Renal pelvis (tissue), 1 donor: ENCODE measurements at regions not wholly inside any gene's neighbourhood (a gene's known extent, or its start where the extent isn't known, plus 50 kb on each side); places are given as distances from the start of the nearest gene placed in this dataset.
"Not testable (repeated sequence)": the region's sequence is repeated elsewhere in the genome, so short reads cannot be mapped to it uniquely, and the experiment has no call there.

Experiments
- DNase-seq: peaks from one replicate; pipeline ENCODE4 v3.0.0-alpha.2; 2013

DNA sequence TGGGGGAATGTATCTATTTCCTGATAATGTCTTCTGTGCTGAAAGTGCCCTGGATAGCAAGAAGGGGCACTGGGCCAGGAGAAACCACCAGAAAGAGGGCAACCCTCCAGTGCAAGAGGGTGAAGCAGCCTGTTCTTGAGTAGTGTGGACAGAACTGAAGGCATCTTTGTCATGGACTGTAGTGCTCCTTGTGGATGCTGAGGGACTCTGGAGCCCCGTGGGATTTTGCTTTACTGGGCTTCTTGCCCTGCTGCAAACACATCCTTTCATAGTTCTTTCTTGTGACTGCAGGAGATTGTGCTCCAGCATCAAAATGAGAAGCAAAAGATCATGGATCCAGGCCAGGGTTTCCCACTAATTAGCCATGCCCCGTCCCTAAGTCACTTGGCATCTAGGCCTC lies 300.6 kb downstream of the ZNF326 start:
- no peak for DNase-seq

DNA sequence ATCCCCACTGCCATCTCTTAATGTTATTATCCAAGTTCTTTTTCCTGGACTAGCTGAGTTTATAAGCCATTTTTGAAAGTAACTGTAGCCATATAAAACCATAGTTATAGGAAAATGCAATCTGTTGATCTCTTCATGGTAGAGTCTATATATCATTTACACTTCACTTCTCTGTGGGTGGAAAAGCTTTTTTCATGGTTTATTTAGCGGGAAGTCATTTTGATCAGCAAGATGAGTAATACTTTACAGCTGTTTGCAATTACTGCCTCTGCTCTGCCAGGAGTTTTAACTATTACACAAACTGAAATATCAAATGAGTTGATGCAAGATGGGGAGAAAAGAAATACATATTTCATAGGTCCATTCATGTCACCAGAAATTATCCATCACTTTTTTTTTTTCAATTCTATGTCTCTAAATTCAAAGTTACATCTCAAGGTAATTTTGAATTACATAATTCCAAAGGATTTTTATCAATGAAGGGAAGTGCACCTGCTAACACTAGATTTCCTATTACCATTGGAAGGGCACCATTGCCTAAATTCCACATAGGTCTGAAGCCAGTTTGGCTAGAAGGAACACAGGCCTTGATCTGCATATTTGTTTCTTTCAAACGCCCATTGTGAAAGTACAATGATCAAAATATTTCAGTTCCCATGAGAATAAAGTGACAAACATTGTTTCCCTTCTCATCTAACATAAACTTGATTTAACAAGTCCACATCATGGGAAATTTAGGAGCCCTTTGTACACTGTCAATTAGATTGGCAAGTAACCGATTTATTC lies 296.7 kb downstream of the ZNF326 start:
- DNase-seq, result no peak

DNA sequence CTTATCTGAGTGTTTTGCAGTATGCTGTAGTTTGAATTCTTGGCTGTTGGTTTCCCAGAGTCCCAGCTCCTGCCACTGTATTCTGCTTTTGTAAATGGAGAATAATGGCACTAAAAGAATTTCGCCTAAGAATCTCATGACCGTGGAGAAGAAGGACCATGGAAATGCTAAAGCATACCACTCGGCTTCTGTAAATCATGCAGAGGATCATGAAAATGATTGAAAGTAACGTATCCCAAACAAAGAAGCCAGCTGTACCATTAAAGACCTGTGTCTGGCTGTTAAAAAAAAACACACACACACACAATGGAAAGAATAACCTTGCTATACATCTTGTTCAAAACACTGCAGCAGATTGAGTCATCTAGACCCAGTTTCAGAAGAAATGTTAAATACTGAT lies 287.9 kb downstream of the ZNF326 start:
- DNase-seq, result no peak

DNA sequence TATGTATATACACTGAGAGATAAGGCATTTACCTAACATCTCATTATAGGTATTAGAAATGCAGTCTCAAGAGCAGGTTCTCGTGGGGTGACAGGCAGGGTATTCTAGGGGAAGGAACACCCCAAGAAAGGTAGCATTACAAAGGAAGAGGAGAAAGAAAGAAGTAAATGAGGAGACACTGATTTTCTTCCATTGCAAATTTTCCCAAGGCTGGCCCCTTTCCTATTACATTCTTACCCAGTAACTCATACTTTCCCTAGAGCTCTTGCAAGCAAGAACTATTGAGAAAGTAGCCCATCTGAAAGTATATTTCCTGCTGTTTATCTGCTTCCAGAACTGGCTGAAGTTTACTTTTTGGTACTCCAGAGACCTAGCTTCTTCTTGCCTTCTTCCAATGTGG lies 287.0 kb downstream of the ZNF326 start:
- not testable (repeated sequence) for DNase-seq

DNA sequence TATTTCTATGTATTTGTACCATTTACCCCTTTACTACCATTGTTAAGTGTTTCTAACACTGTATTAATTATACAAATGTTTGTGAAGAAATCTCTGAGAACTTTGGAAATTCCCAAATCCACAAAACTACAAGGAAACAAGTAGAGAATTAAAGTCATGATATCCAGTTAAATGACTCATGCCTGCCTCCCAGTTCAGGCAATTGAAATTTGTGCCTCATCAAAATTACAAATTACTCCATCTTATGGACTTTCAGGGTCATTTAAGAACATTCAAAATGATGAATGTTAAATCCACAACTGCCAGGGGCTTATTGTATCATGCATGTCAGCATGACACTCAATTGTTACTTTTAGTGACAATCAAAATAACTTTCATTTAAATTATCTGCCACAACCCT lies 282.4 kb downstream of the ZNF326 start:
- DNase-seq, result no peak

DNA sequence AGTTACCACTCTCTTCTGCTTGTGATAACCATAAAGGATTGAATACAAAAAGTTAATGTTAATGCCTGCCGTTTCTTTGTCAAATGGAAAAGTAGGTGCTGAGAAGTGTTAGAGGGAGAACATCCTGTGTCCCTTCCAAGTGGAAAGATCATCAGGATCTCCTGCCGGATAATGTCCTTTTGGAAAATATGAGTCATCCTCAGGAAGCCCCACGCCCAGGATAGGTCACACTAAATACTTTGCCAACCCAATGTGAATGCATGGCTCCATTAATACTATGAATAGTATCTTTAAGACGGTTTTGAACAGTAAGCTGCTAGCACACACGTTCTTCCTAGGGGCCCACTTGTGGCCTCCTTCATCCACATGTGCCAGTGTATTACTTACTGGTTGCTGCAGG lies 279.5 kb downstream of the ZNF326 start:
- DNase-seq, result no peak

DNA sequence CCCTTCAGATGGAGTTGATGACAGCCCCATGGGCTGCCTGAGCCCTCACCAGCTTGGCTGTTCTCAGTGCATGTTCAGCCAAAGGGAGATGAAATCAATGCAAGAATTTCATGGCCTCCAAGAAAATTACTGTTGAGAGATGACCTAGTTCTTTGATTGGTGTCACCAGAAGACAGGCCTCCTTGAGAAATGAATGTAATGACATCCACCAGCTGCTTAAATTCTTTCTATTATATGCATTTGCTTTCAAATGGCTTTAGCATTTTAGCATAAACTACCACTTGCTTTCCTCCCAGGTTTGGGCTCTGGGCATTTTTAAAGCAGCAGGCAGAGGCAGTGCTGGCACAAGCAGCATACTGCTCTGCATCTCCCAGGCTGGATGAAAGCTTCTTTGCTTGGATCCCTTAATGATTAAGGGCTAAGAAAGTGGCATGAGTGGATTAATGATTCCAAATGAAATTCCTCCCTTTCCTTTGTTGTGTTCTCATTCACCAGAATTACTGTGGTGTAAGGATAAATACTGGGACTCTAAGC lies 278.4 kb downstream of the ZNF326 start:
- DNase-seq, result no peak

DNA sequence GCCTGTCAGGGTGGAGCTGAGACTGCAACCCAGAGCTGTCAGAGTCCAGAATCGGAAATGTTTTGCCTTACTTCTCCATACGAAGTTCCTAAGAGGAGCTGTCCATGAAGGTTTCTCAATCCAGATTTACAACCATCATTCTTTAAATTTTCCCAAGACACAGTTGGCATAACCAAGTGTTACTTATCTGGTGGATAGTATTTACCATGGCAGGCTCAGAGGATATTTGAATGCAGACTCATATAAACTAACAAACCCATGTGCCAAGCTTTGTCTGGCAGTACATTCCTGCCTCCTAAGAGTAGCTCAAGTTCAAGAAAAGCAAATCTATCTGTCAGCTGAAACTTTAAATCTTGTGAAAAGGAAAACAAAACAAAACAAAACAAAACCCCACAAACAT lies 267.9 kb downstream of the ZNF326 start:
- DNase-seq, result no peak

DNA sequence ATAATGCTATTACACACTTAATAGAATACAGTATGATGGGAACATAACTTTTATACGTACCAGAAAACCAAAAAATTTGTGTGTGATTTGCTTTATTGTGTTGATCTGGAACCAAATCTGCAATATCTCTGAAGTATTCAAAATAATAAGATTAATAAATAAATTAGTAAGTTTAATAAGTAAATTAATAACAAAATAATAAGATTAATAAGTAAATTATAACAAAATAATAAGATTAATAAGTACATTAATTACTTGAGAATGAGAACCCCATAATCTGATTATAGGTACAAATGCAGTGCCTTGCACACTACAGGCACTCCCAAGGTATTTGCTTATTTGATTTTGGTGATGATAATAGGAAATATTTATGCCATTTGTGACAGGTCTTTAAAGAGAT lies 267.4 kb downstream of the ZNF326 start:
- no peak for DNase-seq

DNA sequence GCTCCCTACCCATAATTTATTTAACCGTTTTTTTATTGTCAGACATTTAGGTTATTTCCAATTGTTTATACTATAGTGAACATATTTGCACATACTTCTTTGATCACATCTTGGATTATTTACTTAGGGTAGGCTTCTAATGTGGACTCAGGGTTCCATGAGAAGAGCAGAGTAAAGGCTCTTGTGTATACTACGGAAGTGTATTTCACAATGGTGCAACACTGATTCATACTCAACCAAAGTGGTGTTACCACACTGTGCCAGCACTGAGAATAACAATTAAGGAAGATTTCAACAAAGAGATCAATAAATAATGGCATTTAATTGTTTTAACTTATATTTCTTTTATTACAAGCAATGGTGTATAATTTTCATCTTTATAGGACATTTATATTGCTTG lies 251.2 kb downstream of the ZNF326 start:
- DNase-seq, result no peak

DNA sequence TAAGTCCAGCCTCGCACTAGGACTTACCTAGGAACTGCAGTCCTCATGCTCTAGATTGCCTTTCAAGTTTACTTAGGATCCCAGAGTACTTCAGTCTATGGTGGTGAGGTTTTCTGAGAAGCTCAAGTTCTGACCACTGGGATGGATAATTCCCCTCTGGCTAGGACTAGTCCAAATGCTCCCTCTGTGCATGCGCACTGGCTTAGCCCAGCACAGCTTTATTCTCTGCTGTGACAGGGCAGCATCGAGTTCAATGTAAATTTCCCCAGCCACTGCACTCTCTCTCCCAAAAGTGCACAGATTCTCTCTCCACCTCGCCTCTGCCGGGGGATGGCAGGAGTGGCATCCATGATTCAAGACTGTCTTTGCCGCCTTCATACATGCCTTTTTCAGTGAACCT lies 241.6 kb downstream of the ZNF326 start:
- no peak for DNase-seq

DNA sequence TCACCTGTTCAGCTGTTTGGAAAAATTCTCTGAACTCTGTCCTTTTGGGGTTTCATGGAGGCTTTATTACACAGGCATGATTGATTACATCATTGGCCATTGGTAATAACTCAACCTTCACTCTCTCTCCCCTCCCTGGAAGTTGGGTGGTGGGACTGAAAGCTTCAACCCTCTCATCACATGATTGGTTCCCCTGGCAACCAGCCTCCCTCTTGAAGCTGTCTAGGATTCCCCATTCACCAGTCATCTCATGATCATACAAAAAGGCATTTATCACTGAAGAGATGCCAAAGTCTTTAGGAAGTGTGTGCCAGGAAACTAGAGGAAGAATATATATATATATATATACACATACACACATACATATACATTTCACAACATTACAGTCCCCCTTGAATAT lies 228.5 kb downstream of the ZNF326 start:
- DNase-seq, result no peak

DNA sequence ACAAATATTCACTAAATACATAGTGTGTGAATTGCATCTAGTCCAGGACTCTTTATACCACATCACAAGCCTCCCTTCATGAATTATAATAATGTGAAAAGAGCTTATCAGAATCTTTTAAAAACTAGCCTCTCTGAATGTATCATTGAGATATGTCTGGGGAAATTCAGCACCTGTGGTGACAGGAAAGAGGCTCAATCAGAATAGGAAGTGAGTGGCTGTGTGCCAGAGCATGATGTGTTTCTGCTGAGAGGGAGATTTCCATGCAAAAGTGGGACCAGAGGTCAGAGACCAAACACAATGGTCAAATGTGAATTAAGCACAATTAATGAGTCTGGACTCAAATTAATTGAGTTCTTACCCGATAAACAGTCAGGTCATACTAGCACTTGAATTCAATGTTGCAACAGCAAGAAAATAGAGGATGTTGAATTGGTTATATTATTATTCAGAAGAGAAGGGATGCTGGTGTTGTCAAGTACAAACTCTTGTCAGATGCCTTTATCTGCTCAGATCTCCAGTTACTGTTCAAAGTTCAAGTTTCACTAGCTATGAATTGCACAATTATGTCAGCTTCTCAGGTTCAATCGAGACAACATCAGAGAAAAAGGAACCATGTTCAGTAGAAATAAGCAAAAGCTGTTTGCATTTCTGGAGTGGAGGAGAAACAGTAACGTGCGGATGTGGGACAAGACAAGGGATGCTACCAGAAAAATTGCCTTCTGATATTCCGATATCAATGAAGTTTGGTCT lies 226.2 kb downstream of the ZNF326 start:
- DNase-seq, result no peak

DNA sequence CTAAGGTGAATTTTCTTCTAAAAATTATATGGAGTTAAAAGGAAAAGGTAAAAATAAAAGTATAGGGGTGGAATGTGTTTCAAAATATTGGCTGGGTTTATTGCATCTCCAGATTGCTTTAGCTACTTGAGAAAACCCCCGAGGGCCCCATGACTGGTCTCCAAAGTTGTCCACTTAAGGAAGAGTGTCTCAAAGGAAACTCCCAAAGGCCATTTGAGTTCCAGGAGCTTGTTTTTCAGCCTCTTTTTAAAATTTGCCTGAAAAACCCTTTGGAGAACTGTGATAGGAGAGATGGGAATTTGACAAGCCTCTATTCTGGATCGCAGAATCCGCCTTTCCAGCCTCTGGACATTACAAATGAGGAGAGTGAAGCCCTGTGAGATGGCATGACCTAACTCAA lies 225.6 kb downstream of the ZNF326 start:
- DNase-seq, result no peak

DNA sequence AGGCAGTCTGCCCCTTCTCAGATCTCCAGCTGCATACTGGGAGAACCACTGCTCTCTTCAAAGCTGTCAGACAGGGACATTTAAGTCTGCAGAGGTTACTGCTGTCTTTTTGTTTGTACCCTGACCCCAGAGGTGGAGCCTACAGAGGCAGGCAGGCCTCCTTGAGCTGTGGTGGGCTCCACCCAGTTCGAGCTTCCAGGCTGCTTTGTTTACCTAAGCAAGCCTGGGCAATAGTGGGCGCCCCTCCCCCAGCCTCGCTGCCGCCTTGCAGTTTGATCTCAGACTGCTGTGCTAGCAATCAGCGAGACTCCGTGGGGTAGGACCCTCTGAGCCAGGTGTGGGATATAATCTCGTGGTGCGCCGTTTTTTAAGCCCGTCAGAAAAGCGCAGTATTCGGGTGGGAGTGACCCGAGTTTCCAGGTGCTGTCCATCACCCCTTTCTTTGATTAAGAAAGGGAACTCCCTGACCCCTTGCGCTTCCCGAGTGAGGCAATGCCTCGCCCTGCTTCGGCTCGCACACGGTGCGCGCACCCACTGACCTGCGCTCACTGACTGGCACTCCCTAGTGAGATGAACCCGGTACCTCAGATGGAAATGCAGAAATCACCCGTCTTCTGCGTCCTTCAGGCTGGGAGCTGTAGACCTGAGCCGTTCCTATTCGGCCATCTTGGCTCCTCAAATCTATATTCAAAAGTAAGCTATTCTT lies 224.4 kb downstream of the ZNF326 start:
- DNase-seq, result not testable (repeated sequence)

DNA sequence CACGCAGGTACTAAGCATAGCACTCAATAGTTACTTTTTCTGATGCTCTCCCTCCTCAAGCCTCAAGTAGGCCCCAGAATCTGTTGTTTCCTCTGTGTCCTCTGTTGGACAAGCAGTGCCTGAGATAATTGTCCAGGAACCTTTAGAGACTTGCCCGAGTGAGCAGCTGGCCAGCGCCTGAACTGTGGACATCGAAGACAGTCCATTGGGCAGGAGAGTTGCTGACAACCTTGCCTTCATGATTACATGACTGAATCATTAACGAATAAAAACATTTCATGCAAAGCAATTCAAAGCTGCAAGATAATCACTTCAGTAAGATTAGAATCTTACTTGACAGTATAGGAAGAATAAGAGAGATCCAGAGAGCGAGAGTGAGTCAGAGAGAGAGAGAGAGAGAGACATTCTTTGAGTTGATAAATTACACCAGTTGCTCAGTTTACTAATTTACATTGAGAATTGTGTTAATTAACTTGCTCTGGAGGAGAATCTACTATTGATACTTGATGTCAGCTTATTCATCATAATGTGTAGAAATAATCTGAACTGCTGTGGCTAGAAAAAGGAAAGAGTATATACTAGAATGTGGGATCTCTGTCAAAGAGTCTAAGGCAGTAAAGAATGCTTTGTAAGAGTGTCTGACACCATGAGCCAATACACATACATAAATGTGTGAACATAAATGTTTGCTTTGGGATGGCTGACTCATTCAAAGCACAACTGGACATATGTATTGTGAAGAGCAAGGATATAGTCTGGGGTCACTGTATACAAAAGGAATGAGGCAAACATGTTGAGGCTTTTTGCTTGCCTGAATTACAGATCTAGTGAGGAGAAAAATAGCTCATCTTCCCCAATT lies 216.0 kb downstream of the ZNF326 start:
- DNase-seq, result no peak

DNA sequence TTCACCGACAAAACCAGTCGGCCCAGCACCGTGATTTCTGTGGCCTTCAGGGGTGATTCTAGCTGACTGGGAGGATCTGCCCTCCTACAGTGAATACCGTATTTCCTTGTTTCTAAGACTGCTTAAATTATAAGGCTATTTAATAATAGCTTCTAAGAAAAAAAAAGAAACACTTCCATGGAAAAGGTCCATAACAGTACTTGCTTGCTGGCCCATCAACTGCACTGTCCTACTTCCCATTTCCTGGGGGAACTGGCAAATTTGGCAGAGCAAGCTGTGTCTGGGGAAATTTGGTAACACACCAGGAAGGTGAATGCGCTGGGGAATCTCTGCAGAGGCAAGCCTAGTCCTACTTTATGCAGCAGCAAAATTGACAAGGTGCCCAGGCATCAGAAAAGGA lies 214.0 kb downstream of the ZNF326 start:
- DNase-seq, result no peak

DNA sequence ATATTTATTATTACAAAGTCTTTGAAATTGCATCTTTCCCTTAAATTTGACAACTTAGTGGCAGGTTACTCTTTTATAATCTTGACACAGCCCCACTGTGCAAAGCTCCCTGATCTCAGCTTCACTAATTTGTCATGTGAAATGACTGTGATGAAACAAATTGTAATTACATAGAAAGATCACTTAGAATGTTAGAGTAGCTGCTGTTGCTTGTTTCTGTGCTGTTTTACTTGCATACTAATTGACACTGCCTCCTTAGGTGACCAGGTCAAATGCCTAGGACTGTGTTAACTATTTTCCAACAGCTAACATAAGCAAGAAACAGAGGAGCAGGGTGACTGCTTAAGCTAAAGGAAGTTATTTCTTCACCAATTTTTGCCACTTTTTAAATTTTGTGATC lies 211.3 kb downstream of the ZNF326 start:
- no peak for DNase-seq

DNA sequence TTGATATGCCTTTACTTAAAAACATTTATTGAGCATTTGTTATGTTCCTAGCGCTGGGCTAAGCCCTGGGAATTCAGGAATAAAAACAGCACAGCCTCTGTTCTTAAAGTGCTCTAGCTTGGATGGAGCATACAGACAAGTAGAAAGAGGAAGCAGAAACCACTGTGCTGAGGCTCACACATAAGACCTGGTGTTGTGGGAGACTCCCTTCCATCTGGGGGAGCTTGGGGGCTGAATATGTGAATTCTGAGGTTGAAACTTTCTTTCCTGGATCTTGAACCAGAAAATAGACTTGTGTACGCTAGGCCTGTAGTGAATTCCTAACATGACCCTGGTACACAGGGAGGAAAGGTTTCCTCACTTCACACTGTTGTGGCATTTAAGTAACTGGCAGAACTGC lies 209.9 kb downstream of the ZNF326 start:
- no peak for DNase-seq

DNA sequence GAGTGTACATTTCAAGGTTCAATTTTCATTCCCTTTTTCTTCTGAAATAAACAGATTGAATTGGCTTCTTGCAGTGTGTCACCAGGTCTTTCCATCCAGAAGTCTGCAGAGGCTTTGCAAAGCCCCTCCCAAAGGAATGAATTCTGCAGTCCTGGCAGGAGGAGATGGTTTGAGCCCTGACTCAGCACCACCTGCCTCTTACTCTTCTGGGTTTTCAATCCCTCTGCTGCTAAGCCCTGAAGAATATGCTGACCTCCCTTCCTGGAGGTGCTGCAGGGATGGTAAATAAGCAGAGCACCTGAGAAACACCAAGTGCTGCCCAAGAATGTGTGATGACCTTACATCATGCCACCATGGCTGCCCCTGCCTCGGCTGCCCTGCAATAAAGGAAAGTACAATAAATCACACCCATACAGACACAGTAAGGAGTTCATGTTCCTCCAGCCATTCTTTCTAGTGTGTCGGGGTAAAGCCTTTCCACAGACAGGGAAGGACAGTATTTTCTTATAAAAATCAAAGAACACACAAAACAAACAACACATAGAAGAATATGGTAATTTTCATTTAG lies 209.2 kb downstream of the ZNF326 start:
- no peak for DNase-seq
